H1 (cell line): ENCODE measurements at regions not wholly inside any gene's neighbourhood (a gene's known extent, or its start where the extent isn't known, plus 50 kb on each side); places are given as distances from the start of the nearest gene placed in this dataset.

Experiments used
- CTCF ChIA-PET: fragments of 300-600 bp; sonication (Branson Sonifier 250); formaldehyde crosslinking; loops from one replicate; lab custom pipeline; 2021; ENCODE audit not compliant: partially characterized antibody; lab: Charles Lee
- POLR2A ChIA-PET: fragments of 300-600 bp; sonication (Branson Sonifier 250); formaldehyde crosslinking; loops from one replicate; lab custom pipeline; 2021; ENCODE audit warnings: inconsistent platforms; ENCODE audit not compliant: partially characterized antibody; lab: Charles Lee
- DNase-seq, 2 experiments: peaks; one replicate each; pipeline versions ENCODE4 v3.0.0 to v3.0.0-alpha.2; 2010 to 2022; ENCODE audit warnings: low spot score in 2 of 2, low read depth in 1 of 2, mixed read lengths in 1 of 2
- FAIRE-seq: peaks from 2 replicates; lab custom pipeline; 2011; peaks lifted over from hg19 to GRCh38; lab: Jason Lieb, UNC
- H2AFZ ChIP-seq: 2 replicates; pipeline ENCODE4 v1.8.1; 2012; ENCODE audit warnings: low read length, inconsistent platforms
- H2AK5ac ChIP-seq: 2 replicates; pipeline ENCODE4 v1.6.1; 2013; ENCODE audit warnings: low read depth, low read length
- H2BK120ac ChIP-seq: replicated peaks from 2 replicates; pipeline ENCODE3; 2013; ENCODE audit warnings: low read depth, low read length, inconsistent platforms
- H2BK12ac ChIP-seq: 2 replicates; pipeline ENCODE4 v1.6.1; 2013; ENCODE audit warnings: low read depth, low read length
- H2BK15ac ChIP-seq: 2 replicates; pipeline ENCODE4 v1.6.1; 2013; ENCODE audit warnings: low read length
- H2BK20ac ChIP-seq: 2 replicates; pipeline ENCODE4 v1.6.1; 2013; ENCODE audit warnings: low read length
- H2BK5ac ChIP-seq: 2 replicates; pipeline ENCODE4 v1.6.1; 2013; ENCODE audit warnings: low read depth, low read length
- H3K14ac ChIP-seq: 2 replicates; pipeline ENCODE4 v1.6.1; 2013; ENCODE audit warnings: inconsistent platforms; ENCODE audit not compliant: insufficient read length
- H3K18ac ChIP-seq: 2 replicates; pipeline ENCODE4 v1.6.1; 2013; ENCODE audit warnings: low read length; ENCODE audit errors: extremely low read depth
- H3K23ac ChIP-seq: 2 replicates; pipeline ENCODE4 v1.6.1; 2013; ENCODE audit warnings: inconsistent platforms; ENCODE audit not compliant: insufficient read length
- H3K23me2 ChIP-seq: 2 replicates; pipeline ENCODE4 v1.6.1; 2013; ENCODE audit warnings: low read depth, low read length
- H3K27ac ChIP-seq: 2 replicates; pipeline ENCODE4 v1.6.1; 2011; ENCODE audit warnings: low read depth, low read length, inconsistent platforms
- H3K27me3 ChIP-seq, 4 experiments: replicated peaks in 1 of 4; 1 replicate in 1 of 4; 2 replicates in 3 of 4; pipeline versions ENCODE4 v1.6.1 to v1.8.1; 2011 to 2013; ENCODE audit warnings: low read length in 3 of 4, mild to moderate bottlenecking in 3 of 4, inconsistent platforms in 2 of 4, mixed read lengths in 2 of 4, moderate library complexity in 1 of 4; ENCODE audit not compliant: control insufficient read depth in 3 of 4, insufficient read depth in 3 of 4; ENCODE audit errors: extremely low read depth in 1 of 4
- H3K36me3 ChIP-seq, 4 experiments: 2 replicates each; pipeline versions ENCODE4 v1.6.1 to v1.8.1; 2011 to 2013; ENCODE audit warnings: mild to moderate bottlenecking in 4 of 4, low read length in 3 of 4, moderate library complexity in 2 of 4, control low read depth in 1 of 4, inconsistent platforms in 1 of 4; ENCODE audit not compliant: insufficient read depth in 4 of 4, control insufficient read depth in 2 of 4
- H3K4ac ChIP-seq: replicated peaks from 2 replicates; pipeline ENCODE3; 2013; ENCODE audit warnings: low read length, low read depth, mixed read lengths, inconsistent platforms; ENCODE audit not compliant: insufficient read length
- H3K4me1 ChIP-seq, 4 experiments: replicated peaks in 1 of 4; 1 replicate in 1 of 4; 2 replicates in 3 of 4; pipeline versions ENCODE4 v1.6.1 to v1.8.1; 2011 to 2013; ENCODE audit warnings: low read length in 3 of 4, inconsistent platforms in 2 of 4, mixed read lengths in 1 of 4; ENCODE audit not compliant: insufficient read depth in 4 of 4, control insufficient read depth in 3 of 4
- H3K4me2 ChIP-seq, 2 experiments: 2 replicates each; pipeline versions ENCODE4 v1.6.1 to v1.8.1; 2011 to 2013; ENCODE audit warnings: low read depth in 2 of 2, low read length in 2 of 2, control low read depth in 1 of 2, inconsistent platforms in 1 of 2, mild to moderate bottlenecking in 1 of 2; ENCODE audit not compliant: insufficient read depth in 1 of 2
- H3K4me3 ChIP-seq, 4 experiments: fragments of 200-600, 300-600 bp in 1 of 4; sonication (generic), shearing (Covaris generic), sonication (Bioruptor Twin) in 1 of 4; 2 replicates each; pipeline versions ENCODE4 v1.5.1 to v1.8.1; 2011 to 2016; ENCODE audit warnings: low read length in 4 of 4, low read depth in 3 of 4, control low read depth in 2 of 4, inconsistent platforms in 2 of 4, mild to moderate bottlenecking in 2 of 4, mixed read lengths in 1 of 4, moderate library complexity in 1 of 4; ENCODE audit not compliant: insufficient read depth in 2 of 4; ENCODE audit errors: extremely low read depth in 1 of 4
- H3K56ac ChIP-seq: replicated peaks from 2 replicates; pipeline ENCODE3; 2013; ENCODE audit warnings: low read depth, mild to moderate bottlenecking, mixed read lengths, low read length, inconsistent platforms; ENCODE audit not compliant: insufficient read length
- H3K79me1 ChIP-seq: 2 replicates; pipeline ENCODE4 v1.6.1; 2013; ENCODE audit warnings: low read depth, low read length, control low read depth
- H3K79me2 ChIP-seq, 2 experiments: 2 replicates each; pipeline versions ENCODE4 v1.6.1 to v1.8.1; 2012 to 2013; ENCODE audit warnings: low read length in 2 of 2, mild to moderate bottlenecking in 2 of 2, inconsistent platforms in 1 of 2; ENCODE audit not compliant: insufficient read depth in 2 of 2, control insufficient read depth in 1 of 2
- H3K9ac ChIP-seq, 4 experiments: replicated peaks in 1 of 4; 1 replicate in 1 of 4; 2 replicates in 3 of 4; pipeline versions ENCODE4 v1.6.1 to v1.8.1; 2011 to 2013; ENCODE audit warnings: low read depth in 3 of 4, low read length in 3 of 4, control low read depth in 2 of 4, mild to moderate bottlenecking in 2 of 4, moderate library complexity in 2 of 4, inconsistent platforms in 1 of 4; ENCODE audit errors: extremely low read depth in 1 of 4
- H3K9me3 ChIP-seq, 2 experiments: 2 replicates each; pipeline versions ENCODE4 v1.6.1 to v1.8.1; 2012 to 2013; ENCODE audit warnings: mild to moderate bottlenecking in 2 of 2, moderate library complexity in 2 of 2, control low read depth in 1 of 2, inconsistent platforms in 1 of 2, low read depth in 1 of 2, low read length in 1 of 2, mixed read lengths in 1 of 2; ENCODE audit not compliant: insufficient read depth in 2 of 2
- H4K20me1 ChIP-seq, 2 experiments: replicated peaks in 1 of 2; 2 replicates each; pipeline versions ENCODE3 to v1.8.1; 2011 to 2013; ENCODE audit warnings: inconsistent platforms in 2 of 2, low read length in 2 of 2, mild to moderate bottlenecking in 1 of 2; ENCODE audit not compliant: insufficient read depth in 2 of 2, control insufficient read depth in 1 of 2
- H4K5ac ChIP-seq: 2 replicates; pipeline ENCODE4 v1.6.1; 2013; ENCODE audit warnings: low read length, low read depth, mixed read lengths, inconsistent platforms; ENCODE audit not compliant: insufficient read length
- H4K8ac ChIP-seq: 2 replicates; pipeline ENCODE4 v1.8.0; 2013; ENCODE audit warnings: mild to moderate bottlenecking, moderate library complexity, low read length, inconsistent platforms; ENCODE audit not compliant: insufficient read depth; ENCODE audit errors: extremely low read depth
- H4K91ac ChIP-seq: replicated peaks from 2 replicates; pipeline ENCODE3; 2013; ENCODE audit warnings: low read length, mixed read lengths, inconsistent platforms; ENCODE audit not compliant: insufficient read length
- WGBS, 2 experiments: shearing (Covaris generic) in 1 of 2; methylation state at CpG; one replicate each; pipeline versions ENCODE4 v1.1.6 to v1.1.7; 2013 to 2015; ENCODE audit warnings: low lambda C conversion rate in 2 of 2, mixed read lengths in 2 of 2, inconsistent platforms in 1 of 2, low coverage in 1 of 2, missing lambda C conversion rate in 1 of 2; ENCODE audit not compliant: insufficient replicate concordance in 2 of 2, insufficient coverage in 1 of 2, insufficient read length in 1 of 2; ENCODE audit errors: extremely low coverage in 1 of 2, missing lambda C conversion rate in 1 of 2; 5-methylcytosine and 5-hydroxymethylcytosine counted together

GRCh38 chr12:90339837-90340236, 615.1 kb downstream of the CCER1 start:
- Histone ChIP-seq H3K56ac (no peak overlapping the region), H3K23ac (no peak overlapping the region), H3K27ac (no peak overlapping the region), H4K20me1 (no peaks in the 10 kb centered on the region), H3K79me2 (no peaks in the 10 kb centered on the region), H2AK5ac (no peak overlapping the region), H2AFZ (no peak overlapping the region), H3K4me3 (no peak overlapping the region; a peak in 1 of 8 replicates), H3K4me1 (peaks cover 0 to 9% (median 2%) of the 10 kb centered on the region in 4 experiments; a peak in 2 of 7 replicates), H3K4me2 (peak overlapping the region; percentile 16 to 43; a peak in 1 of 4 replicates), H4K8ac (no peak overlapping the region), H3K4ac (no peak overlapping the region), H3K9me3 (no peaks in the 10 kb centered on the region), H3K14ac (no peak overlapping the region), H2BK5ac (no peak overlapping the region), H4K5ac (no peak overlapping the region), H3K9ac (no peak overlapping the region), H2BK12ac (no peak overlapping the region), H4K91ac (no peak overlapping the region), H3K36me3 (no peaks in the 10 kb centered on the region), H2BK20ac (no peak overlapping the region), H3K18ac (no peak overlapping the region), H3K27me3 (peaks cover 0 to 4% (median under 1%) of the 10 kb centered on the region in 4 experiments; a peak in 1 of 7 replicates), H3K79me1 (no peaks in the 10 kb centered on the region), H2BK15ac (no peak overlapping the region), H3K23me2 (no peaks in the 10 kb centered on the region), H2BK120ac (no peak overlapping the region)
- FAIRE-seq (no peak), DNase-seq (no peak)
- ChIA-PET CTCF (no interaction called here), POLR2A (no interaction called here)
- 51% methylated on average over 4 of the region's 4 CpGs; no CpG with 5 or more reads in 1 of the 2 experiments for WGBS, 2 experiments
